Skeletal muscle satellite cell (primary cell): ENCODE measurements at regions not wholly inside any gene's neighbourhood (a gene's known extent, or its start where the extent isn't known, plus 50 kb on each side); places are given as distances from the start of the nearest gene placed in this dataset. TPM values are rescaled to one million over a fixed set of nuclear protein-coding genes. Genes with fewer than 3 reads are reported as not detected.

Experiments
- H3K27me3 ChIP-seq: 2 replicates; pipeline ENCODE4 v1.7.0; 2013; ENCODE audit warnings: low read length; ENCODE audit not compliant: control insufficient read depth, insufficient read depth
- H3K36me3 ChIP-seq: 2 replicates; pipeline ENCODE4 v1.7.0; 2013; ENCODE audit warnings: mild to moderate bottlenecking, control low read depth, low read length; ENCODE audit not compliant: insufficient read depth
- H3K4me1 ChIP-seq: 2 replicates; pipeline ENCODE4 v1.7.0; 2013; ENCODE audit warnings: low read length; ENCODE audit not compliant: control insufficient read depth, insufficient read depth
- H3K4me2 ChIP-seq: 2 replicates; pipeline ENCODE4 v1.7.0; 2013; ENCODE audit warnings: mild to moderate bottlenecking, low read length
- H3K4me3 ChIP-seq: 2 replicates; pipeline ENCODE4 v1.7.0; 2013; ENCODE audit warnings: low read length
- H3K9ac ChIP-seq: 2 replicates; pipeline ENCODE4 v1.7.0; 2013; ENCODE audit warnings: mild to moderate bottlenecking, low read depth, low read length, moderate library complexity
- H3K9me3 ChIP-seq: replicated peaks from 2 replicates; pipeline ENCODE4 v1.7.0; 2013; ENCODE audit warnings: mild to moderate bottlenecking, control low read depth, low read length
- small RNA-seq: library from RNA; depleted of rRNA; stranded (forward); fragments of <200 nt; gene quantifications from one replicate; pipeline ENCODE3, GENCODE V24; 2012

DNA sequence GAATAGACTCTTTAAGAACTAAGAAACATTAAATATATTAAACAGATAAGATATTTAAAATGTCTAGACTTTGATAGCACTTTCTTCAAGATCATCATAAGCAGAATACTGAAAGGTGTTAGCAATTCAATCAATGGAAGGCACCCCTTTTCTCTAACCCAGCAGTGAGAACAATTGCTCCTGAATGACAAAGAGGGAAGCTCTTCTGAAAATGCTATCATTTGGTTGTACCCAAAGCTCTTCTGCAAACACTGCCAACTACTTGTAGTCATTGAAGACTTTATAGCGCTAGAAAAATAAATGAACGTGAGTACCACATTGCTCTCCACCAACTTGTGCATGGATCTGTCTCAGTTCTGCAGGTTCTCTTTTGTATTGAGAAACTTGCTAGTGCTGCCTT lies 62.2 kb upstream of the LMO3 start:
- Histone ChIP-seq H3K9ac (no peak overlapping the region), H3K9me3 (no peaks in the 10 kb centered on the region), H3K27me3 (no peaks in the 10 kb centered on the region), H3K36me3 (no peaks in the 10 kb centered on the region), H3K4me2 (no peak overlapping the region), H3K4me1 (peaks cover 20% of the 10 kb centered on the region), H3K4me3 (no peak overlapping the region)

- Histone ChIP-seq H3K4me2 (no peak overlapping the region), H3K27me3 (no peaks in the 10 kb centered on the region), H3K4me3 (no peak overlapping the region), H3K36me3 (no peaks in the 10 kb centered on the region), H3K4me1 (no peaks in the 10 kb centered on the region), H3K9me3 (no peaks in the 10 kb centered on the region), H3K9ac (no peak overlapping the region)
Observed at GRCh38 chr12:16658699-16659098, 52.7 kb upstream of the LMO3 start.

Small RNA genes in the stretch of these regions (small RNA-seq; reads per million reads assigned to genes)
- not detected for gene RNU6-837P
